Mesenchymal stem cell (in vitro differentiated cells and primary cell): ENCODE measurements at regions not wholly inside any gene's neighbourhood (a gene's known extent, or its start where the extent isn't known, plus 50 kb on each side); places are given as distances from the start of the nearest gene placed in this dataset.
A peak's percentile ranks its signal among the peaks of the same experiment; 100 is the strongest.

Source experiments
- DNase-seq: peaks from one replicate; pipeline ENCODE4 v3.0.0-alpha.2; 2013
- H2AFZ ChIP-seq: one replicate; pipeline ENCODE4 v1.6.1; 2013; ENCODE audit warnings: low read depth, mild to moderate bottlenecking, control low read depth, inconsistent platforms, low read length, moderate library complexity
- H2AK5ac ChIP-seq: 2 replicates; pipeline ENCODE4 v1.6.1; 2013; ENCODE audit warnings: low read length, moderate library complexity, mild to moderate bottlenecking, inconsistent platforms; ENCODE audit not compliant: severe bottlenecking
- H2BK120ac ChIP-seq: one replicate; pipeline ENCODE4 v1.6.1; 2013; ENCODE audit warnings: low read depth, mild to moderate bottlenecking, inconsistent platforms, low read length, moderate library complexity
- H2BK12ac ChIP-seq, 2 experiments: one replicate each; pipeline ENCODE4 v1.6.1; 2013; ENCODE audit warnings: inconsistent platforms in 2 of 2, low read length in 2 of 2, mild to moderate bottlenecking in 2 of 2, moderate library complexity in 2 of 2, control low read depth in 1 of 2
- H2BK15ac ChIP-seq: one replicate; pipeline ENCODE4 v1.6.1; 2013; ENCODE audit warnings: mild to moderate bottlenecking, low read depth, inconsistent platforms; ENCODE audit not compliant: poor library complexity, severe bottlenecking
- H2BK5ac ChIP-seq: 2 replicates; pipeline ENCODE4 v1.6.1; 2013; ENCODE audit warnings: low read depth, mild to moderate bottlenecking, low read length, control low read depth, inconsistent platforms; ENCODE audit not compliant: poor library complexity, severe bottlenecking
- H3K14ac ChIP-seq, 2 experiments: one replicate each; pipeline ENCODE4 v1.6.1; 2013; ENCODE audit warnings: inconsistent platforms in 2 of 2, low read length in 2 of 2, control low read depth in 1 of 2, mild to moderate bottlenecking in 1 of 2, moderate library complexity in 1 of 2
- H3K18ac ChIP-seq, 2 experiments: one replicate each; pipeline ENCODE4 v1.6.1; 2013; ENCODE audit warnings: inconsistent platforms in 2 of 2, low read length in 2 of 2, control low read depth in 1 of 2, low read depth in 1 of 2, mild to moderate bottlenecking in 1 of 2
- H3K23ac ChIP-seq, 2 experiments: one replicate each; pipeline ENCODE4 v1.6.1; 2013; ENCODE audit warnings: inconsistent platforms in 2 of 2, low read length in 2 of 2, mild to moderate bottlenecking in 2 of 2, moderate library complexity in 2 of 2, control low read depth in 1 of 2
- H3K27ac ChIP-seq: 2 replicates; pipeline ENCODE4 v1.5.1; 2013; ENCODE audit warnings: mild to moderate bottlenecking, moderate library complexity, low read length, control low read depth, inconsistent platforms; ENCODE audit not compliant: poor library complexity, severe bottlenecking
- H3K27me3 ChIP-seq, 2 experiments: 2 replicates each; pipeline versions ENCODE4 v1.6.1 to v1.7.0; 2013; ENCODE audit warnings: low read length in 2 of 2, mild to moderate bottlenecking in 2 of 2, moderate library complexity in 2 of 2, control low read depth in 1 of 2, inconsistent platforms in 1 of 2; ENCODE audit not compliant: control insufficient read depth in 1 of 2, insufficient read depth in 1 of 2
- H3K36me3 ChIP-seq, 2 experiments: 2 replicates each; pipeline versions ENCODE4 v1.6.1 to v1.7.0; 2013; ENCODE audit warnings: low read length in 2 of 2, control low read depth in 1 of 2, inconsistent platforms in 1 of 2, low read depth in 1 of 2, mild to moderate bottlenecking in 1 of 2; ENCODE audit not compliant: insufficient read depth in 2 of 2, control insufficient read depth in 1 of 2
- H3K4ac ChIP-seq, 2 experiments: one replicate each; pipeline ENCODE4 v1.6.1; 2013; ENCODE audit warnings: inconsistent platforms in 2 of 2, low read length in 2 of 2, mild to moderate bottlenecking in 2 of 2, moderate library complexity in 2 of 2, control low read depth in 1 of 2, low read depth in 1 of 2
- H3K4me1 ChIP-seq: 2 replicates; pipeline ENCODE4 v1.6.1; 2013; ENCODE audit warnings: low read depth, low read length, control low read depth; ENCODE audit not compliant: control insufficient read depth, insufficient read depth
- H3K4me2 ChIP-seq: 2 replicates; pipeline ENCODE4 v1.6.1; 2013; ENCODE audit warnings: low read length, mild to moderate bottlenecking, inconsistent platforms; ENCODE audit not compliant: poor library complexity, severe bottlenecking
- H3K4me3 ChIP-seq, 2 experiments: 2 replicates each; pipeline versions ENCODE4 v1.5.1 to v1.7.0; 2013; ENCODE audit warnings: low read length in 2 of 2, mild to moderate bottlenecking in 2 of 2, control low read depth in 1 of 2, low read depth in 1 of 2; ENCODE audit not compliant: insufficient read depth in 1 of 2
- H3K79me1 ChIP-seq: replicated peaks from 2 replicates; pipeline ENCODE4 v1.6.1; 2013; ENCODE audit warnings: mild to moderate bottlenecking, control low read depth, low read length, inconsistent platforms; ENCODE audit not compliant: poor library complexity, severe bottlenecking
- H3K9ac ChIP-seq: 2 replicates; pipeline ENCODE4 v1.7.0; 2013; ENCODE audit warnings: mild to moderate bottlenecking, low read length, moderate library complexity
- H3K9me3 ChIP-seq: 2 replicates; pipeline ENCODE4 v1.7.0; 2013; ENCODE audit warnings: mild to moderate bottlenecking, low read length; ENCODE audit not compliant: control insufficient read depth
- H4K8ac ChIP-seq: one replicate; pipeline ENCODE4 v1.6.1; 2013; ENCODE audit warnings: inconsistent platforms, mild to moderate bottlenecking, low read length, moderate library complexity
- H4K91ac ChIP-seq: one replicate; pipeline ENCODE4 v1.6.1; 2013; ENCODE audit warnings: mild to moderate bottlenecking, low read length, inconsistent platforms
- WGBS: methylation state at CpG from one replicate; pipeline ENCODE4 v1.1.7; 2013; ENCODE audit warnings: mixed read lengths; 5-methylcytosine and 5-hydroxymethylcytosine counted together

- no peaks in the 10 kb centered on the region for H3K36me3 ChIP-seq
- no peak overlapping the region for H2AK5ac ChIP-seq
- H3K27ac ChIP-seq, result no peak overlapping the region
- no peak overlapping the region for H2BK120ac ChIP-seq
- peaks cover 14% of the 10 kb centered on the region in 2 experiments for H3K27me3 ChIP-seq
- no peak for DNase-seq
- no peak overlapping the region for H3K23ac ChIP-seq
- no peak overlapping the region for H2BK15ac ChIP-seq
- no peak overlapping the region for H3K4me3 ChIP-seq
- no peak overlapping the region for H2BK12ac ChIP-seq
- no peak overlapping the region for H3K4me2 ChIP-seq
- H3K14ac ChIP-seq, result no peak overlapping the region
- H2BK5ac ChIP-seq, result no peak overlapping the region
- H4K91ac ChIP-seq, result no peak overlapping the region
- no peak overlapping the region for H3K18ac ChIP-seq
- H2AFZ ChIP-seq, result no peak overlapping the region
- WGBS, result 66% methylated on average over 9 of the region's 9 CpGs
- H3K9me3 ChIP-seq, result peaks cover 19% of the 10 kb centered on the region
- no peaks in the 10 kb centered on the region for H3K4me1 ChIP-seq
- H4K8ac ChIP-seq, result no peak overlapping the region
- H3K79me1 ChIP-seq, result no peaks in the 10 kb centered on the region
- H3K9ac ChIP-seq, result no peak overlapping the region
- H3K4ac ChIP-seq, result no peak overlapping the region
These were observed 261.6 kb downstream of the VPS13C start for GRCh38 chr15:61798631-61799030.

- WGBS, result 70% methylated on average over 2 of the region's 3 CpGs
- H3K4me3 ChIP-seq, result no peak overlapping the region
- no peak overlapping the region for H3K4ac ChIP-seq
- no peak overlapping the region for H3K4me2 ChIP-seq
- no peak overlapping the region for H2BK15ac ChIP-seq
- no peak overlapping the region for H3K23ac ChIP-seq
- H2BK120ac ChIP-seq, result no peak overlapping the region
- no peaks in the 10 kb centered on the region for H3K4me1 ChIP-seq
- no peak overlapping the region for H4K91ac ChIP-seq
- no peaks in the 10 kb centered on the region for H3K79me1 ChIP-seq
- DNase-seq, result no peak
- peaks cover 13% of the 10 kb centered on the region for H3K9me3 ChIP-seq
- no peak overlapping the region for H2AK5ac ChIP-seq
- no peak overlapping the region for H2BK12ac ChIP-seq
- peaks cover 4 to 8% of the 10 kb centered on the region in 2 experiments for H3K27me3 ChIP-seq
- no peak overlapping the region for H2AFZ ChIP-seq
- no peak overlapping the region for H2BK5ac ChIP-seq
- H3K18ac ChIP-seq, result no peak overlapping the region
- H3K36me3 ChIP-seq, result no peaks in the 10 kb centered on the region
- no peak overlapping the region for H3K9ac ChIP-seq
- no peak overlapping the region for H4K8ac ChIP-seq
- H3K27ac ChIP-seq, result no peak overlapping the region
- H3K14ac ChIP-seq, result no peak overlapping the region
These were observed 264.2 kb downstream of the VPS13C start for GRCh38 chr15:61796056-61796455.

- H3K27ac ChIP-seq, result no peak overlapping the region
- no peak overlapping the region for H2BK12ac ChIP-seq
- no peak overlapping the region for H2BK15ac ChIP-seq
- H3K79me1 ChIP-seq, result no peaks in the 10 kb centered on the region
- no peaks in the 10 kb centered on the region for H3K4me1 ChIP-seq
- H4K91ac ChIP-seq, result no peak overlapping the region
- no peak overlapping the region for H2BK120ac ChIP-seq
- H3K9me3 ChIP-seq, result peaks cover 12% of the 10 kb centered on the region
- H2BK5ac ChIP-seq, result no peak overlapping the region
- H2AK5ac ChIP-seq, result no peak overlapping the region
- no peak overlapping the region for H3K4ac ChIP-seq
- H2AFZ ChIP-seq, result no peak overlapping the region
- H3K9ac ChIP-seq, result no peak overlapping the region
- H3K18ac ChIP-seq, result no peak overlapping the region
- no peak overlapping the region for H3K23ac ChIP-seq
- peaks cover 8 to 13% of the 10 kb centered on the region in 2 experiments for H3K27me3 ChIP-seq
- H3K14ac ChIP-seq, result no peak overlapping the region
- H4K8ac ChIP-seq, result no peak overlapping the region
- WGBS, result 31% methylated on average over 1 of the region's 1 CpG
- H3K36me3 ChIP-seq, result no peaks in the 10 kb centered on the region
- DNase-seq, result no peak
- no peak overlapping the region for H3K4me3 ChIP-seq
- no peak overlapping the region for H3K4me2 ChIP-seq
These were observed 265.4 kb downstream of the VPS13C start for GRCh38 chr15:61794881-61795280.

- Histone ChIP-seq H3K79me1 (no peaks in the 10 kb centered on the region), H2AFZ (no peak overlapping the region), H3K27me3 (peaks cover 8 to 13% of the 10 kb centered on the region in 2 experiments), H4K91ac (no peak overlapping the region), H3K27ac (no peak overlapping the region), H3K4me2 (no peak overlapping the region), H2BK15ac (no peak overlapping the region), H3K36me3 (no peaks in the 10 kb centered on the region), H2BK12ac (no peak overlapping the region), H3K14ac (no peak overlapping the region), H2BK5ac (no peak overlapping the region), H2AK5ac (no peak overlapping the region), H3K4ac (no peak overlapping the region), H3K18ac (no peak overlapping the region), H3K9ac (no peak overlapping the region), H3K4me3 (no peak overlapping the region), H4K8ac (no peak overlapping the region), H3K23ac (no peak overlapping the region), H2BK120ac (no peak overlapping the region), H3K9me3 (peaks cover 12% of the 10 kb centered on the region), H3K4me1 (no peaks in the 10 kb centered on the region)
- peak; percentile 0 for DNase-seq
- 85% methylated on average over 1 of the region's 1 CpG for WGBS
These were observed 266.0 kb downstream of the VPS13C start for GRCh38 chr15:61794276-61794675.
